ENCODE measurements at regions not wholly inside any gene's neighbourhood (a gene's known extent, or its start where the extent isn't known, plus 50 kb on each side); places are given as distances from the start of the nearest gene placed in this dataset.
A peak's percentile ranks its signal among the peaks of the same experiment; 100 is the strongest.

- TF ChIP-seq EZH2phosphoT487 (IDR thresholded peaks at IDR 0.05; ENCODE audit: borderline replicate concordance, low read length) (no peak), EZH2 (IDR thresholded peaks at IDR 0.05; ENCODE audit: low read length, unreplicated experiment) (no peak)
- TF ChIP-seq, protein P1, sequence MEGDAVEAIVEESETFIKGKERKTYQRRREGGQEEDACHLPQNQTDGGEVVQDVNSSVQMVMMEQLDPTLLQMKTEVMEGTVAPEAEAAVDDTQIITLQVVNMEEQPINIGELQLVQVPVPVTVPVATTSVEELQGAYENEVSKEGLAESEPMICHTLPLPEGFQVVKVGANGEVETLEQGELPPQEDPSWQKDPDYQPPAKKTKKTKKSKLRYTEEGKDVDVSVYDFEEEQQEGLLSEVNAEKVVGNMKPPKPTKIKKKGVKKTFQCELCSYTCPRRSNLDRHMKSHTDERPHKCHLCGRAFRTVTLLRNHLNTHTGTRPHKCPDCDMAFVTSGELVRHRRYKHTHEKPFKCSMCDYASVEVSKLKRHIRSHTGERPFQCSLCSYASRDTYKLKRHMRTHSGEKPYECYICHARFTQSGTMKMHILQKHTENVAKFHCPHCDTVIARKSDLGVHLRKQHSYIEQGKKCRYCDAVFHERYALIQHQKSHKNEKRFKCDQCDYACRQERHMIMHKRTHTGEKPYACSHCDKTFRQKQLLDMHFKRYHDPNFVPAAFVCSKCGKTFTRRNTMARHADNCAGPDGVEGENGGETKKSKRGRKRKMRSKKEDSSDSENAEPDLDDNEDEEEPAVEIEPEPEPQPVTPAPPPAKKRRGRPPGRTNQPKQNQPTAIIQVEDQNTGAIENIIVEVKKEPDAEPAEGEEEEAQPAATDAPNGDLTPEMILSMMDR (conservative IDR thresholded peaks at IDR 0.05; ENCODE audit: low read depth, low read length) = no peak
- ATAC-seq (no peak), DNase-seq (no peak)
- H3K79me2 ChIP-seq (ENCODE audit: low read length) = no peaks in the 10 kb centered on the region
- H2AFZ ChIP-seq (ENCODE audit: low read length) = no peak overlapping the region
- no peaks in the 10 kb centered on the region for H3K27me3 ChIP-seq (ENCODE audit: low read length)
- CTCF ChIA-PET = no interaction called here
- H3F3A ChIP-seq (ENCODE audit: low read length, unreplicated experiment) = no peaks in the 10 kb centered on the region
- H3K36me3 ChIP-seq (ENCODE audit: low read depth, low read length) = no peaks in the 10 kb centered on the region
- peaks cover 14% of the 10 kb centered on the region for H3K4me1 ChIP-seq (ENCODE audit: insufficient read depth, low read length)
- H3K9me2 ChIP-seq (replicated peaks; ENCODE audit: low read length) = no peaks in the 10 kb centered on the region
- POLR2A ChIA-PET (ENCODE audit: unreplicated experiment) = no interaction called here
- H3K4me3 ChIP-seq (ENCODE audit: low read length) = no peak overlapping the region
- BruUV-seq (replicated peaks) = no TSS peak
- intact Hi-C loops (cut with micrococcal nuclease) = no loop called here
- H3K27ac ChIP-seq (ENCODE audit: low read length) = no peak overlapping the region
- H3K9ac ChIP-seq (ENCODE audit: low read length) = no peak overlapping the region
- no peaks in the 10 kb centered on the region for H4K20me1 ChIP-seq (ENCODE audit: low read length)
- H3K4me2 ChIP-seq (ENCODE audit: low read length) = no peak overlapping the region
- H3K9me3 ChIP-seq (ENCODE audit: low read length) = no peaks in the 10 kb centered on the region
Observed at GRCh38 chr6:145262771-145263170, 472.5 kb downstream of the EPM2A start.

GRCh38 chr6:145263778-145264211 is 471.5 kb downstream of the EPM2A start:
- Histone ChIP-seq H3K27ac (ENCODE audit: low read length) (no peak overlapping the region), H3K36me3 (ENCODE audit: low read depth, low read length) (no peaks in the 10 kb centered on the region), H3K4me2 (ENCODE audit: low read length) (no peak overlapping the region), H3K9me2 (replicated peaks; ENCODE audit: low read length) (no peaks in the 10 kb centered on the region), H2AFZ (ENCODE audit: low read length) (no peak overlapping the region), H3K9me3 (ENCODE audit: low read length) (no peaks in the 10 kb centered on the region), H4K20me1 (ENCODE audit: low read length) (no peaks in the 10 kb centered on the region), H3F3A (ENCODE audit: low read length, unreplicated experiment) (no peaks in the 10 kb centered on the region), H3K79me2 (ENCODE audit: low read length) (no peaks in the 10 kb centered on the region), H3K4me3 (ENCODE audit: low read length) (no peak overlapping the region), H3K4me1 (ENCODE audit: insufficient read depth, low read length) (peaks cover 15% of the 10 kb centered on the region), H3K9ac (ENCODE audit: low read length) (no peak overlapping the region), H3K27me3 (ENCODE audit: low read length) (no peaks in the 10 kb centered on the region)
- BruUV-seq (replicated peaks) = no TSS peak
- intact Hi-C loops (cut with micrococcal nuclease) = no loop called here
- POLR2A ChIA-PET (ENCODE audit: unreplicated experiment) = no interaction called here
- CTCF ChIA-PET = no interaction called here
- ATAC-seq (no peak), DNase-seq (no peak)
- TF ChIP-seq, protein P1 (conservative IDR thresholded peaks at IDR 0.05; ENCODE audit: low read depth, low read length) = no peak
- TF ChIP-seq EZH2 (IDR thresholded peaks at IDR 0.05; ENCODE audit: low read length, unreplicated experiment) (no peak), EZH2phosphoT487 (IDR thresholded peaks at IDR 0.05; ENCODE audit: borderline replicate concordance, low read length) (no peak)

- Histone ChIP-seq H3K4me2 (ENCODE audit: low read length) (peak overlapping the region; percentile 43; the same call in 1 of the 2 replicates), H3K9ac (ENCODE audit: low read length) (no peak overlapping the region), H3K4me3 (ENCODE audit: low read length) (no peak overlapping the region), H3K27me3 (ENCODE audit: low read length) (no peaks in the 10 kb centered on the region), H3K9me3 (ENCODE audit: low read length) (no peaks in the 10 kb centered on the region), H3K9me2 (replicated peaks; ENCODE audit: low read length) (no peaks in the 10 kb centered on the region), H3K36me3 (ENCODE audit: low read depth, low read length) (no peaks in the 10 kb centered on the region), H3K79me2 (ENCODE audit: low read length) (no peaks in the 10 kb centered on the region), H3K4me1 (ENCODE audit: insufficient read depth, low read length) (peaks cover 15% of the 10 kb centered on the region), H3F3A (ENCODE audit: low read length, unreplicated experiment) (no peaks in the 10 kb centered on the region), H2AFZ (ENCODE audit: low read length) (peak overlapping the region; percentile 45; the same call in 1 of the 2 replicates), H4K20me1 (ENCODE audit: low read length) (no peaks in the 10 kb centered on the region), H3K27ac (ENCODE audit: low read length) (no peak overlapping the region)
- no TSS peak for BruUV-seq (replicated peaks)
- ATAC-seq (no peak; the same call in 1 of the 2 replicates), DNase-seq (no peak)
- POLR2A ChIA-PET (ENCODE audit: unreplicated experiment) = no interaction called here
- TF ChIP-seq EZH2phosphoT487 (IDR thresholded peaks at IDR 0.05; ENCODE audit: borderline replicate concordance, low read length) = no peak
- TF ChIP-seq, protein P1 (conservative IDR thresholded peaks at IDR 0.05; ENCODE audit: low read depth, low read length) = no peak
- no peak for TF ChIP-seq EZH2 (IDR thresholded peaks at IDR 0.05; ENCODE audit: low read length, unreplicated experiment)
- intact Hi-C loops (cut with micrococcal nuclease) = no loop called here
- CTCF ChIA-PET = no interaction called here
Observed at GRCh38 chr6:145266432-145267075, 468.8 kb downstream of the EPM2A start.

All from PC-3 (cell line).